ENCODE measurements at regions not wholly inside any gene's neighbourhood (a gene's known extent, or its start where the extent isn't known, plus 50 kb on each side); places are given as distances from the start of the nearest gene placed in this dataset.

- H3K27me3 ChIP-seq (ENCODE audit: control insufficient read depth in 4 of 4, insufficient read depth in 4 of 4, low read length in 3 of 4), result no peaks in the 10 kb centered on the region
- no peak overlapping the region for H3K27ac ChIP-seq (ENCODE audit: low read depth in 1 of 2, low read length in 2 of 2)
- H3K4me3 ChIP-seq (ENCODE audit: low read depth in 1 of 3, low read length in 3 of 3), result no peak overlapping the region
- H3K9ac ChIP-seq (ENCODE audit: low read depth in 1 of 2, low read length in 2 of 2), result no peak overlapping the region
- DNase-seq (ENCODE audit: low spot score), result no peak
- no peaks in the 10 kb centered on the region for H3K36me3 ChIP-seq (ENCODE audit: control insufficient read depth in 4 of 4, insufficient read depth in 3 of 4, low read depth in 1 of 4, low read length in 3 of 4)
- WGBS, result 47% methylated on average over 4 of the region's 4 CpGs
- H3K9me3 ChIP-seq (ENCODE audit: control insufficient read depth in 4 of 4, low read length in 3 of 4), result peaks cover 0 to 3% (median 0%) of the 10 kb centered on the region in 4 donors
- TF ChIP-seq EGR1 (IDR thresholded peaks at IDR 0.05; ENCODE audit: low read depth in 2 of 2) (no peak), MAX (IDR thresholded peaks at IDR 0.05) (no peak), HNF4G (IDR thresholded peaks at IDR 0.05) (no peak)
- no peaks in the 10 kb centered on the region for H3K4me1 ChIP-seq (ENCODE audit: control insufficient read depth in 4 of 4, insufficient read depth in 4 of 4, low read length in 3 of 4)
These were observed 154.0 kb upstream of the TENM4 start for GRCh38 chr11:79594834-79595233.

GRCh38 chr11:79592824-79593223, 152.0 kb upstream of the TENM4 start:
- no peak overlapping the region for H3K9ac ChIP-seq (ENCODE audit: low read depth in 1 of 2, low read length in 2 of 2)
- no peaks in the 10 kb centered on the region for H3K36me3 ChIP-seq (ENCODE audit: control insufficient read depth in 4 of 4, insufficient read depth in 3 of 4, low read depth in 1 of 4, low read length in 3 of 4)
- H3K4me1 ChIP-seq (ENCODE audit: control insufficient read depth in 4 of 4, insufficient read depth in 4 of 4, low read length in 3 of 4), result no peaks in the 10 kb centered on the region
- H3K27me3 ChIP-seq (ENCODE audit: control insufficient read depth in 4 of 4, insufficient read depth in 4 of 4, low read length in 3 of 4), result no peaks in the 10 kb centered on the region
- DNase-seq (ENCODE audit: low spot score), result no peak
- H3K9me3 ChIP-seq (ENCODE audit: control insufficient read depth in 4 of 4, low read length in 3 of 4), result no peaks in the 10 kb centered on the region
- TF ChIP-seq NR2F2 (IDR thresholded peaks at IDR 0.05) (no peak), FOXA1 (IDR thresholded peaks at IDR 0.05) (no peak), GABPA (IDR thresholded peaks at IDR 0.05 in 1 of 2, conservative IDR thresholded peaks at IDR 0.05 in 1 of 2) (no peak), ZBTB33 (IDR thresholded peaks at IDR 0.05) (no peak), MAX (IDR thresholded peaks at IDR 0.05) (no peak), RAD21 (IDR thresholded peaks at IDR 0.05) (no peak), JUND (IDR thresholded peaks at IDR 0.05) (no peak), YY1 (IDR thresholded peaks at IDR 0.05) (no peak), ATF3 (IDR thresholded peaks at IDR 0.05) (no peak), HNF4G (IDR thresholded peaks at IDR 0.05) (no peak), CTCF (IDR thresholded peaks at IDR 0.05; ENCODE audit: low read depth, low read length, missing input control) (no peak), HNF4A (conservative IDR thresholded peaks at IDR 0.05) (no peak), REST (IDR thresholded peaks at IDR 0.05) (no peak), RXRA (IDR thresholded peaks at IDR 0.05) (no peak), EGR1 (IDR thresholded peaks at IDR 0.05; ENCODE audit: low read depth in 2 of 2) (no peak)
- no peak overlapping the region for H3K4me3 ChIP-seq (ENCODE audit: low read depth in 1 of 3, low read length in 3 of 3)
- 65% methylated on average over 3 of the region's 3 CpGs for WGBS
- no peak overlapping the region for H3K27ac ChIP-seq (ENCODE audit: low read depth in 1 of 2, low read length in 2 of 2)

Measured in liver (tissue), 8 donors.